Heart left ventricle (tissue), 13 donors: ENCODE measurements at regions not wholly inside any gene's neighbourhood (a gene's known extent, or its start where the extent isn't known, plus 50 kb on each side); places are given as distances from the start of the nearest gene placed in this dataset.

Source experiments
- CTCF ChIP-seq, 12 donors: fragments of 200-600 bp; sonication (generic) in 4 of 12; IDR thresholded peaks; one replicate each; pipeline versions ENCODE4 v1.5.0 to v1.8.0; 2018 to 2022; ENCODE audit warnings: antibody characterized with exemption in 12 of 12, mild to moderate bottlenecking in 5 of 12
- POLR2A ChIP-seq, 2 donors: fragments of 450-650 bp; IDR thresholded peaks; one replicate each; pipeline ENCODE4 v1.6.1; 2017; ENCODE audit warnings: antibody characterized with exemption in 2 of 2, mild to moderate bottlenecking in 2 of 2, moderate library complexity in 2 of 2
- donor health status: ischemic (EF 13 %, LVEDD 7.1; RV severe dilation, severe dysfunction).
- donor health status: DM: no; HTN: yes; CAD: no.
- donor health status: DM: no; HTN: no; CAD: no.
- donor health status: ischemic (EF 25% LVEDD 6.9; RV normal size, moderate dysfunction).
- donor health status: ischemic (EF 25% LVEDD 5.7; RV mildly dilated, moderate dysfunction).
- donor health status: ischemic (EF 35%, LVEDD 5.7; RV mildly dilated, moderate dysfunction).
- donor health status: nonischemic (EF 11% LVEDD 7.7; RV severe dilation, severe dysfunction).
- donor health status: DM: yes; HTN: yes; CAD: no.
- donor health status: PGD.
- donor health status: ischemic (EF 29% LVEDD 5.4; RV normal size, mild dysfunction).
- donor health status: nonischemic (EF 23%, LVEDD 6.1; RV moderate dilation, normal function).

- TF ChIP-seq CTCF (IDR thresholded peaks at IDR 0.05) (no peak), POLR2A (IDR thresholded peaks at IDR 0.05) (no peak)
Measured at GRCh38 chr4:110851989-110852388, 229.1 kb upstream of the PITX2 start.
